NCI-H510A treated with DMSO at 0.1 percent for 48 hours (cell line): ENCODE measurements at regions not wholly inside any gene's neighbourhood (a gene's known extent, or its start where the extent isn't known, plus 50 kb on each side); places are given as distances from the start of the nearest gene placed in this dataset.

ENCODE experiments used
- DNase-seq: peaks from one replicate; lab custom pipeline; 2025; lab: John Stamatoyannopoulos, UW

- no peak for DNase-seq
These were observed 221.3 kb upstream of the ASIC2 start for GRCh38 chr17:33514369-33514768.

GRCh38 chr17:33515974-33516373 lies 222.9 kb upstream of the ASIC2 start:
- no peak for DNase-seq

- DNase-seq, result no peak
These were observed 223.6 kb upstream of the ASIC2 start for GRCh38 chr17:33516645-33517044.

- DNase-seq, result no peak
These were observed 224.7 kb upstream of the ASIC2 start for GRCh38 chr17:33517746-33518145.

- DNase-seq, result no peak
These were observed 226.6 kb upstream of the ASIC2 start for GRCh38 chr17:33519692-33520091.

- peak; percentile 19 for DNase-seq
These were observed 227.6 kb upstream of the ASIC2 start for GRCh38 chr17:33520426-33521330.

GRCh38 chr17:33521784-33522183 lies 228.7 kb upstream of the ASIC2 start:
- no peak for DNase-seq

GRCh38 chr17:33522623-33523022 lies 229.5 kb upstream of the ASIC2 start:
- DNase-seq, result no peak

- no peak for DNase-seq
These were observed 230.5 kb upstream of the ASIC2 start for GRCh38 chr17:33523577-33523981.

- DNase-seq, result no peak
These were observed 232.1 kb upstream of the ASIC2 start for GRCh38 chr17:33525186-33525585.

GRCh38 chr17:33526717-33527116 lies 233.6 kb upstream of the ASIC2 start:
- DNase-seq, result no peak

GRCh38 chr17:33527290-33527689 lies 234.2 kb upstream of the ASIC2 start:
- no peak for DNase-seq

- DNase-seq, result no peak
These were observed 235.8 kb upstream of the ASIC2 start for GRCh38 chr17:33528846-33529245.

GRCh38 chr17:33529816-33530215 lies 236.7 kb upstream of the ASIC2 start:
- DNase-seq, result no peak

GRCh38 chr17:33531311-33531710 lies 238.2 kb upstream of the ASIC2 start:
- no peak for DNase-seq

- DNase-seq, result no peak
These were observed 241.0 kb upstream of the ASIC2 start for GRCh38 chr17:33534087-33534486.

GRCh38 chr17:33545124-33545523 lies 252.0 kb upstream of the ASIC2 start:
- DNase-seq, result no peak

GRCh38 chr17:33550261-33550660 lies 257.2 kb upstream of the ASIC2 start:
- no peak for DNase-seq

GRCh38 chr17:33551075-33551474 lies 258.0 kb upstream of the ASIC2 start:
- no peak for DNase-seq

GRCh38 chr17:33551911-33552310 lies 258.8 kb upstream of the ASIC2 start:
- DNase-seq, result no peak

- no peak for DNase-seq
These were observed 267.1 kb upstream of the ASIC2 start for GRCh38 chr17:33560165-33560564.

GRCh38 chr17:33560871-33561270 lies 267.8 kb upstream of the ASIC2 start:
- DNase-seq, result no peak

- DNase-seq, result no peak
These were observed 268.7 kb upstream of the ASIC2 start for GRCh38 chr17:33561569-33562334.
